ENCODE measurements at regions not wholly inside any gene's neighbourhood (a gene's known extent, or its start where the extent isn't known, plus 50 kb on each side); places are given as distances from the start of the nearest gene placed in this dataset.

DNA sequence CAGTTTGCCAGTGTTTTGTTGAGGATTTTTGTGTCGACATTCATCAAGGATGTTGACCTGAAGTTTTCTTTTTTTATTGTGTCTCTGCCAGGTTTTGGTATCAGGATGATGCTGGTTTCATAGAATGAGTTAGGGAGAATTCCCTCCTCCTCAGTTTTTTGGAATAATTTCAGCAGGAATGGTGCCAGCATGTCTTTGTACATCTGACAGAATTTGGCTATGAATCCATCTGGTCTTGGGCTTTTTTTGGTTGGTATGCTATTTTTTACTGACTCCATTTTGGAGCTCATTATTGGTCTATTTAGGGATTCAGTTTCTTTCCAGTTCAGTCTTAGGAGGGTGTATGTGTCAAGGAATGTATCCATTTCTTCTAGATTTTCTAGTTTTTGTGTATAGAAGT lies 320.0 kb upstream of the PPP2R3A start:
- TF ChIP-seq FOXP2 (optimal IDR thresholded peaks at IDR 0.05; ENCODE audit: control extremely low read depth, extremely low read length, insufficient read depth) (no peak), POLR2AphosphoS5 (IDR thresholded peaks at IDR 0.05; ENCODE audit: borderline replicate concordance, low read depth, low read length) (no peak)

Measured in SK-N-MC (cell line).